ENCODE measurements at regions not wholly inside any gene's neighbourhood (a gene's known extent, or its start where the extent isn't known, plus 50 kb on each side); places are given as distances from the start of the nearest gene placed in this dataset.

DNA sequence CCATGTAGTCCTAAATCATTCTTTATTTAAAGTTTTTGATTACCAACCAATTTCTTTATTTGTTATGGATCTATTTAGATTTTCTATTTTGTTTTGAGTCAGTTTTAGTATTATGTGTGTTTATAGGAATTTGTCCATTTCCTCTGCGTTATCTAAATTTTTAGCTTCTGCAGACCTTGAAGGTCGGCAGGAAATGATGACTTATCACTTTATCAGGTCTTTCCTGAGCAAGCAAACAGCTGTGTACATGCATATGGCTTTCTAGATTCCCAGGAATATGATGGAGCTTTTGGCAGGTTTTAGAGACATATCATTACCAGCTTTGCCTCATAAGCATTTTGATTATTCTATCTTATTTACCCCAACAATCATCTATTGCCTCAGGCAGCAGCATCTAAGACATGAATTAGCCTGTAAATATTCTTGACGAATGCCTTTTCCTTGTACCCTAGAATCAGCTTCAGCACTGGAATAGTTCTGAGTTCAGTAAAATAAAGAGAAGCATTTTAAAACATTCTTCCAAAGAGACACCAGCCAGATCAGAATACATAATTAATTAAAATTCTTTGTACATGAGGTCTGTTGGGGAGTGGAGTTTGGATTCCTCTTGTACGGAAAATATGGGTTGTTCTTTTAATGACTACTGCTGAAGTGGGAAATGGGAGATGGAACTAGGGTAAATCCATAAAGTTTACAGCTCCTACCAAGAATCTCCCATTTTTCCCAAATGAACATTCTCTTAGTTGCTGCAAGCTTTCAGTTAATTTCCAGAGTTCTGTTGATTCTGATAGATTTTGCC, 408.8 kb upstream of the SEMA3C start:
- no peak overlapping the region for H3K4me3 ChIP-seq (ENCODE audit: insufficient read length, low read depth)
- TF ChIP-seq SUZ12 (IDR thresholded peaks at IDR 0.05; ENCODE audit: extremely low read depth, insufficient read depth, insufficient read length), result no peak
- no peak for TF ChIP-seq YY1 (IDR thresholded peaks at IDR 0.05; ENCODE audit: insufficient read depth, insufficient read length)
- TF ChIP-seq ZNF274 (IDR thresholded peaks at IDR 0.05; ENCODE audit: low read depth, low read length), result no peak
- H3K9me3 ChIP-seq (ENCODE audit: insufficient read depth, low read length), result no peaks in the 10 kb centered on the region
- DNase-seq (ENCODE audit: low read depth, low spot score), result no peak
- no peaks in the 10 kb centered on the region for H3K27me3 ChIP-seq (ENCODE audit: insufficient read depth, insufficient read length)
- H3K36me3 ChIP-seq (ENCODE audit: insufficient read depth, insufficient read length, low read length), result no peaks in the 10 kb centered on the region
- H3K4me1 ChIP-seq (ENCODE audit: insufficient read depth, insufficient read length), result no peaks in the 10 kb centered on the region
- no peak overlapping the region for H3K9ac ChIP-seq (ENCODE audit: insufficient read length, low read depth)

DNA sequence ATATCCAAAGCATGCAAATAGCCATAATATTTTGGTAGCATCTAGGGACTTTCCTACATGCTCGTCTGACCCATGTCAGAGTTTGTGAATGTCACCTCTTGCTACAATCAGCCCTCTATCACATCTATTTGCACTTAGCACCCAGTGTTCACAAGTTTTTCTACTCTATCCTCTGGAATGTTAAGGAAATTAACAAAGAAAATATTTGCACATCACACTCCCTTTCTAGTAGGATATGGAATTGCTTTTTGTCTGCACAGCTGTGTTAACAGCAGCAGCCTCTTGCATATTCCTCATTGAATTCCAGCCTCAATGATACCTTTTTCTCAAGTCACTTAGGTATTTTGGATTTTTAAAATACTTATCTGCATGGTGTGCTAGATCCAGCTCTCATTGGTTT, 403.1 kb upstream of the SEMA3C start:
- Histone ChIP-seq H3K4me1 (ENCODE audit: insufficient read depth, insufficient read length) (no peaks in the 10 kb centered on the region), H3K27me3 (ENCODE audit: insufficient read depth, insufficient read length) (no peaks in the 10 kb centered on the region), H3K36me3 (ENCODE audit: insufficient read depth, insufficient read length, low read length) (no peaks in the 10 kb centered on the region), H3K4me3 (ENCODE audit: insufficient read length, low read depth) (no peak overlapping the region), H3K9me3 (ENCODE audit: insufficient read depth, low read length) (no peaks in the 10 kb centered on the region), H3K9ac (ENCODE audit: insufficient read length, low read depth) (no peak overlapping the region)
- no peak for DNase-seq (ENCODE audit: low read depth, low spot score)
- TF ChIP-seq YY1 (IDR thresholded peaks at IDR 0.05; ENCODE audit: insufficient read depth, insufficient read length) (no peak), SUZ12 (IDR thresholded peaks at IDR 0.05; ENCODE audit: extremely low read depth, insufficient read depth, insufficient read length) (no peak)

DNA sequence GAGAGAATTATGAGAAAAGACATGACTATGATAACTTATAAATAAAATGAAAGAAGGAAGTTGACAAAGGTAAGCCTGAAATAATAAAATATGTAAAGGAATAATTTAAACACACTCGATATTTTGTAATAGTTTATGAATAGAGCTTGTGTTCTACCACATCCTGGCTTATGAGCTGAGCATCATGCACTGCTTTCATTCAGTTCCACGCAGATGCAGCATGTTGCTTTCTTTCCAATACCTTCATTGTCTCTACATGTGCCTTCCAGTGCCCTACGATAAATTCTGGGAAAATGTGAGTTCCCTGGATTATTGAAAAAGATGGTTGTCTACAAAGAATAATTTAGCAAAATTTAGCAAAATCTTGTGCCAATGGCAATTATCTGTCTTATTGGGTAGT, 398.9 kb upstream of the SEMA3C start:
- Histone ChIP-seq H3K9me3 (ENCODE audit: insufficient read depth, low read length) (no peaks in the 10 kb centered on the region), H3K36me3 (ENCODE audit: insufficient read depth, insufficient read length, low read length) (no peaks in the 10 kb centered on the region), H3K27me3 (ENCODE audit: insufficient read depth, insufficient read length) (no peaks in the 10 kb centered on the region), H3K9ac (ENCODE audit: insufficient read length, low read depth) (no peak overlapping the region), H3K4me1 (ENCODE audit: insufficient read depth, insufficient read length) (no peaks in the 10 kb centered on the region), H3K4me3 (ENCODE audit: insufficient read length, low read depth) (no peak overlapping the region)
- DNase-seq (ENCODE audit: low read depth, low spot score), result no peak
- TF ChIP-seq SUZ12 (IDR thresholded peaks at IDR 0.05; ENCODE audit: extremely low read depth, insufficient read depth, insufficient read length) (no peak), YY1 (IDR thresholded peaks at IDR 0.05; ENCODE audit: insufficient read depth, insufficient read length) (no peak), ZNF274 (IDR thresholded peaks at IDR 0.05; ENCODE audit: low read depth, low read length) (no peak)

DNA sequence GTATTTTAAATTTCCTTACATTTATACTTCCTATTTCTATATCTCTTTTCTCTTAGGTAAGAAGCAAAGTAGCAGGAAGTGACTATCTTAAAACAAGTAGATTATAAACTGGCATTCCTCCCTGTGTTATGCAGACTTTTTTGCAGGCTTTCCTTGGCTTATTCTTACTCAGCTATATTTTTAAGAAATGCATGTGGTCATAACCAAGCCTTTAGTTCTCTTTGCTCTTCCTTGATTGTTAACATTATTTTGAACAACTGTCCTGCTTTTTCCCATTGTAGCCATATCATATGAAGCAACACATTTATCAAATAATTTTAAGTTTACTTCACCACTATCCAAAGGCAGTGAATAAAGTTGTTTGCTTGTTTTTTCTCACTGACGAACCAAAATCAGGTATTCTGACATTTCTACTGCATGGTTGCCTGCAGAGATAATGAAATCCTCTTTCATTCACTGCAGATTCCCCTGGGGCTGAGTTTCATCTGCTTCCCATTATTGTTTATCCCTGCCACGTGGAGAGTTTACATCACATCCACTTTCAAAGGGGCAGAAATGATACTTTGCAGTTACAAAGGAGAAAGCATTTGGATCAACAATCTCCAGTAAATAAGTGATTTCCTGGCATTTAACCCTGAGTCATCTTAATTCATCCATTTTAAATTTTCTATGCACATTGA, 389.9 kb upstream of the SEMA3C start:
- no peaks in the 10 kb centered on the region for H3K4me1 ChIP-seq (ENCODE audit: insufficient read depth, insufficient read length)
- DNase-seq (ENCODE audit: low read depth, low spot score), result no peak
- no peaks in the 10 kb centered on the region for H3K36me3 ChIP-seq (ENCODE audit: insufficient read depth, insufficient read length, low read length)
- H3K4me3 ChIP-seq (ENCODE audit: insufficient read length, low read depth), result no peak overlapping the region
- no peaks in the 10 kb centered on the region for H3K9me3 ChIP-seq (ENCODE audit: insufficient read depth, low read length)
- no peak overlapping the region for H3K9ac ChIP-seq (ENCODE audit: insufficient read length, low read depth)
- no peak for TF ChIP-seq ZNF274 (IDR thresholded peaks at IDR 0.05; ENCODE audit: low read depth, low read length)
- TF ChIP-seq YY1 (IDR thresholded peaks at IDR 0.05; ENCODE audit: insufficient read depth, insufficient read length), result no peak
- TF ChIP-seq SUZ12 (IDR thresholded peaks at IDR 0.05; ENCODE audit: extremely low read depth, insufficient read depth, insufficient read length), result no peak
- no peaks in the 10 kb centered on the region for H3K27me3 ChIP-seq (ENCODE audit: insufficient read depth, insufficient read length)

DNA sequence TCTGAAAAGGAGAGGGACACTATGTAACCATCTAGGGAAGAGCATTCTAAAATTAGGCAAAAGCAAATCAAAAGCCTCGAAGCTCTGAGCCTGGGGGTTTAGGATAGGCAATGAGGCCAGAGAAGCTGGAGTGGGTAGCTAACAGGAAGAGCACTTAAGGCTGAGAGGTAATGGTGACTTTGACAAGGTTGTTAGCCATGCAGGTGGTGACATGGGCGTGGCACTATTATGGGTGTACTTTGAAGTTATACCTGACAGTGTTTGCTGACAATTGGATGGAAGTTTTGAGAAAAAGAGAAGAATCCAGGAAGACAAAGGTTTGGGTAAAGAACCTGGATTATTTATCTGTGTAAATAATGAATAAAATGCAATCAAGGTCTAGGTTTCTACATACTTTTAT, 383.0 kb upstream of the SEMA3C start:
- no peak overlapping the region for H3K9ac ChIP-seq (ENCODE audit: insufficient read length, low read depth)
- no peaks in the 10 kb centered on the region for H3K27me3 ChIP-seq (ENCODE audit: insufficient read depth, insufficient read length)
- no peak for TF ChIP-seq SUZ12 (IDR thresholded peaks at IDR 0.05; ENCODE audit: extremely low read depth, insufficient read depth, insufficient read length)
- no peak for TF ChIP-seq YY1 (IDR thresholded peaks at IDR 0.05; ENCODE audit: insufficient read depth, insufficient read length)
- TF ChIP-seq ZNF274 (IDR thresholded peaks at IDR 0.05; ENCODE audit: low read depth, low read length), result no peak
- no peaks in the 10 kb centered on the region for H3K9me3 ChIP-seq (ENCODE audit: insufficient read depth, low read length)
- no peaks in the 10 kb centered on the region for H3K4me1 ChIP-seq (ENCODE audit: insufficient read depth, insufficient read length)
- no peaks in the 10 kb centered on the region for H3K36me3 ChIP-seq (ENCODE audit: insufficient read depth, insufficient read length, low read length)
- no peak overlapping the region for H3K4me3 ChIP-seq (ENCODE audit: insufficient read length, low read depth)
- no peak for DNase-seq (ENCODE audit: low read depth, low spot score)

DNA sequence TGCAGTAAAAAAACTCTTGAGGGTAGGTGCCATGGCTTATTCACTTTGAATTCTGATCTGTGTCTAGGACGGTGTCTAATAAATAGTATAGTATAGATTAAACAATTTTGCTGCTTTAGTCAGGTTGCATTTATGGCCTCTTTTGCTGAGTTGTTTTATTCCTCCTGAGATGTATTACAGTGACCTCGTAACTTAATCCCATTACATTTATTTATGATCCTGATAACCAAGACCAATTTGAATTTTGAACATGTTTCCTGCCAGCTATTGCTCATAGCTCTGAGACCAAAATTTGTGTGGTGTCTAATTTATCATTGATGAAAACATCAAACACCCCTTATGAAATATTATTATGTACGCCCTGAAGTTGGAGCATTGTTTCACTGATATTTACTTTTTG, 381.9 kb upstream of the SEMA3C start:
- Histone ChIP-seq H3K9me3 (ENCODE audit: insufficient read depth, low read length) (no peaks in the 10 kb centered on the region), H3K4me3 (ENCODE audit: insufficient read length, low read depth) (no peak overlapping the region), H3K4me1 (ENCODE audit: insufficient read depth, insufficient read length) (no peaks in the 10 kb centered on the region), H3K36me3 (ENCODE audit: insufficient read depth, insufficient read length, low read length) (no peaks in the 10 kb centered on the region), H3K27me3 (ENCODE audit: insufficient read depth, insufficient read length) (no peaks in the 10 kb centered on the region), H3K9ac (ENCODE audit: insufficient read length, low read depth) (no peak overlapping the region)
- TF ChIP-seq SUZ12 (IDR thresholded peaks at IDR 0.05; ENCODE audit: extremely low read depth, insufficient read depth, insufficient read length) (no peak), YY1 (IDR thresholded peaks at IDR 0.05; ENCODE audit: insufficient read depth, insufficient read length) (no peak), ZNF274 (IDR thresholded peaks at IDR 0.05; ENCODE audit: low read depth, low read length) (no peak)
- DNase-seq (ENCODE audit: low read depth, low spot score), result no peak

DNA sequence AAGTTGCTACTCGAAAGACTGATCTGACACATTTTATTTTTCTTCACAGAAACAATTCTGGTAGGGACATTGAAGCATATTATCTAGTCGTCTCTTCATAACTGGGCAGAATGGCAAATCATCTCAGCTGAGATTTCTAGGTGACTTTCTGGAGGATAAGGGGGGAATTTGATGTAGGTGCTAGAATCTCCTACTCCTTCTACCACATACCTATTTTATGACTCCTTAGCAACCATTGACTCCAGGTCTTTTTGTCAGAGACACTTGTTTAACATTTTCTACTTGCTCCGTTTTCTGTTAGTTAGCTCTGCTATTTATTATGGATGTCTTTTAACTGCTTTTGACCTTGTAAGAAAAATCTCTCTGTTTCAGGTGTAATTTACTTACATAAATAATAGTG, 380.9 kb upstream of the SEMA3C start:
- Histone ChIP-seq H3K4me1 (ENCODE audit: insufficient read depth, insufficient read length) (no peaks in the 10 kb centered on the region), H3K36me3 (ENCODE audit: insufficient read depth, insufficient read length, low read length) (no peaks in the 10 kb centered on the region), H3K9ac (ENCODE audit: insufficient read length, low read depth) (no peak overlapping the region), H3K9me3 (ENCODE audit: insufficient read depth, low read length) (no peaks in the 10 kb centered on the region), H3K27me3 (ENCODE audit: insufficient read depth, insufficient read length) (no peaks in the 10 kb centered on the region), H3K4me3 (ENCODE audit: insufficient read length, low read depth) (no peak overlapping the region)
- no peak for DNase-seq (ENCODE audit: low read depth, low spot score)
- TF ChIP-seq YY1 (IDR thresholded peaks at IDR 0.05; ENCODE audit: insufficient read depth, insufficient read length) (no peak), SUZ12 (IDR thresholded peaks at IDR 0.05; ENCODE audit: extremely low read depth, insufficient read depth, insufficient read length) (no peak), ZNF274 (IDR thresholded peaks at IDR 0.05; ENCODE audit: low read depth, low read length) (no peak)
